ENCODE measurements at regions not wholly inside any gene's neighbourhood (a gene's known extent, or its start where the extent isn't known, plus 50 kb on each side); places are given as distances from the start of the nearest gene placed in this dataset.

- H2AFZ ChIP-seq (ENCODE audit: low read length), result no peak overlapping the region
- no peaks in the 10 kb centered on the region for H3F3A ChIP-seq (ENCODE audit: insufficient read depth, low read length)
- H4K20me1 ChIP-seq (ENCODE audit: insufficient read depth, low read length), result no peaks in the 10 kb centered on the region
- H3K9me2 ChIP-seq (replicated peaks; ENCODE audit: insufficient read depth, low read length), result no peaks in the 10 kb centered on the region
- no peak overlapping the region for H3K27ac ChIP-seq (ENCODE audit: low read length)
- H3K27me3 ChIP-seq (replicated peaks; ENCODE audit: insufficient read depth, low read length), result no peaks in the 10 kb centered on the region
- H3K4me2 ChIP-seq (ENCODE audit: low read depth, low read length), result no peak overlapping the region
- TF ChIP-seq CTCF (IDR thresholded peaks at IDR 0.05; ENCODE audit: low read length) (no peak), EZH2 (optimal IDR thresholded peaks at IDR 0.05; ENCODE audit: low read depth, low read length) (no peak), EZH2phosphoT487 (IDR thresholded peaks at IDR 0.05; ENCODE audit: low read length) (no peak)
- no peaks in the 10 kb centered on the region for H3K79me2 ChIP-seq (ENCODE audit: low read length)
- H3K36me3 ChIP-seq (replicated peaks; ENCODE audit: insufficient read depth, low read length), result no peaks in the 10 kb centered on the region
- no peaks in the 10 kb centered on the region for H3K9me3 ChIP-seq (replicated peaks; ENCODE audit: insufficient read depth, low read length)
- H3K9ac ChIP-seq (ENCODE audit: low read length), result no peak overlapping the region
- H3K4me1 ChIP-seq (ENCODE audit: low read length), result no peaks in the 10 kb centered on the region
- no peak for DNase-seq
- H3K4me3 ChIP-seq (ENCODE audit: low read length), result no peak overlapping the region
Observed at GRCh38 chr15:39357480-39358268, 223.2 kb upstream of the THBS1 start.

GRCh38 chr15:39358441-39359041, 222.3 kb upstream of the THBS1 start:
- no peak for DNase-seq
- Histone ChIP-seq H3K9me3 (replicated peaks; ENCODE audit: insufficient read depth, low read length) (no peaks in the 10 kb centered on the region), H3K36me3 (replicated peaks; ENCODE audit: insufficient read depth, low read length) (no peaks in the 10 kb centered on the region), H3K4me1 (ENCODE audit: low read length) (no peaks in the 10 kb centered on the region), H3F3A (ENCODE audit: insufficient read depth, low read length) (no peaks in the 10 kb centered on the region), H3K27ac (ENCODE audit: low read length) (no peak overlapping the region), H3K27me3 (replicated peaks; ENCODE audit: insufficient read depth, low read length) (no peaks in the 10 kb centered on the region), H4K20me1 (ENCODE audit: insufficient read depth, low read length) (no peaks in the 10 kb centered on the region), H3K9ac (ENCODE audit: low read length) (no peak overlapping the region), H2AFZ (ENCODE audit: low read length) (no peak overlapping the region), H3K4me2 (ENCODE audit: low read depth, low read length) (no peak overlapping the region), H3K79me2 (ENCODE audit: low read length) (no peaks in the 10 kb centered on the region), H3K4me3 (ENCODE audit: low read length) (no peak overlapping the region), H3K9me2 (replicated peaks; ENCODE audit: insufficient read depth, low read length) (no peaks in the 10 kb centered on the region)
- TF ChIP-seq CTCF (IDR thresholded peaks at IDR 0.05; ENCODE audit: low read length), result no peak
- no peak for TF ChIP-seq EZH2 (optimal IDR thresholded peaks at IDR 0.05; ENCODE audit: low read depth, low read length)
- no peak for TF ChIP-seq EZH2phosphoT487 (IDR thresholded peaks at IDR 0.05; ENCODE audit: low read length)

- no peak overlapping the region for H3K4me3 ChIP-seq (ENCODE audit: low read length)
- TF ChIP-seq EZH2 (optimal IDR thresholded peaks at IDR 0.05; ENCODE audit: low read depth, low read length) (no peak), CTCF (IDR thresholded peaks at IDR 0.05; ENCODE audit: low read length) (no peak)
- H3K9ac ChIP-seq (ENCODE audit: low read length), result no peak overlapping the region
- no peaks in the 10 kb centered on the region for H3K36me3 ChIP-seq (replicated peaks; ENCODE audit: insufficient read depth, low read length)
- no peak for DNase-seq
- H3K4me1 ChIP-seq (ENCODE audit: low read length), result no peaks in the 10 kb centered on the region
- no peaks in the 10 kb centered on the region for H3K27me3 ChIP-seq (replicated peaks; ENCODE audit: insufficient read depth, low read length)
- H3K27ac ChIP-seq (ENCODE audit: low read length), result no peak overlapping the region
- no peak overlapping the region for H3K4me2 ChIP-seq (ENCODE audit: low read depth, low read length)
- H3F3A ChIP-seq (ENCODE audit: insufficient read depth, low read length), result no peaks in the 10 kb centered on the region
- no peaks in the 10 kb centered on the region for H3K9me2 ChIP-seq (replicated peaks; ENCODE audit: insufficient read depth, low read length)
- no peaks in the 10 kb centered on the region for H3K9me3 ChIP-seq (replicated peaks; ENCODE audit: insufficient read depth, low read length)
- no peaks in the 10 kb centered on the region for H4K20me1 ChIP-seq (ENCODE audit: insufficient read depth, low read length)
- no peak overlapping the region for H2AFZ ChIP-seq (ENCODE audit: low read length)
- H3K79me2 ChIP-seq (ENCODE audit: low read length), result no peaks in the 10 kb centered on the region
Observed at GRCh38 chr15:39359771-39360170, 221.1 kb upstream of the THBS1 start.

Data from MM.1S (cell line).